ENCODE measurements at regions not wholly inside any gene's neighbourhood (a gene's known extent, or its start where the extent isn't known, plus 50 kb on each side); places are given as distances from the start of the nearest gene placed in this dataset.

DNA sequence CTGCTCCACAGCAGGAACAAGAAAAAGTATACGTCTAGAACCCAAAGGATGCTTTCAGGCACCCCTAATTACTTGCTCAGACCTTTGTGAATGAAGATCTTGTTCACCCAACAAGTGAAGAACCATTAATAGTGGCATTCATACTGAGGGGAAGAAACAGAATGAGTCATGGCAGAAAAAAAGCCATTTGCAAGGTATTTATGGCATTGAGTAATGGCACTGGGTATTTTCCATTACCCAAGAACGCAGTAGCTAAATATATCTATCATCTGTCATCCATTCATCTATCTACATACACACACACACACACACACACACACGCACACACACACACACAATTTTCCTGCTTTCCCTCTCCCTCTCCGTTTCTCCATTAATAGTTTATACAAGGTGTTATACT is 56.4 kb upstream of the XIRP2 start:
- DNase-seq (ENCODE audit: low spot score, unreplicated experiment) = no peak
- peaks cover 1% of the 10 kb centered on the region for H3K4me1 Mint-ChIP-seq (ENCODE audit: low read depth)
- H3K4me3 Mint-ChIP-seq (ENCODE audit: low read depth) = no peak overlapping the region
- H3K27ac Mint-ChIP-seq = no peak overlapping the region
- no peaks in the 10 kb centered on the region for H3K27me3 Mint-ChIP-seq
- peaks cover 6% of the 10 kb centered on the region for H3K9me3 Mint-ChIP-seq (ENCODE audit: low read depth)
- TF ChIP-seq, protein P1, sequence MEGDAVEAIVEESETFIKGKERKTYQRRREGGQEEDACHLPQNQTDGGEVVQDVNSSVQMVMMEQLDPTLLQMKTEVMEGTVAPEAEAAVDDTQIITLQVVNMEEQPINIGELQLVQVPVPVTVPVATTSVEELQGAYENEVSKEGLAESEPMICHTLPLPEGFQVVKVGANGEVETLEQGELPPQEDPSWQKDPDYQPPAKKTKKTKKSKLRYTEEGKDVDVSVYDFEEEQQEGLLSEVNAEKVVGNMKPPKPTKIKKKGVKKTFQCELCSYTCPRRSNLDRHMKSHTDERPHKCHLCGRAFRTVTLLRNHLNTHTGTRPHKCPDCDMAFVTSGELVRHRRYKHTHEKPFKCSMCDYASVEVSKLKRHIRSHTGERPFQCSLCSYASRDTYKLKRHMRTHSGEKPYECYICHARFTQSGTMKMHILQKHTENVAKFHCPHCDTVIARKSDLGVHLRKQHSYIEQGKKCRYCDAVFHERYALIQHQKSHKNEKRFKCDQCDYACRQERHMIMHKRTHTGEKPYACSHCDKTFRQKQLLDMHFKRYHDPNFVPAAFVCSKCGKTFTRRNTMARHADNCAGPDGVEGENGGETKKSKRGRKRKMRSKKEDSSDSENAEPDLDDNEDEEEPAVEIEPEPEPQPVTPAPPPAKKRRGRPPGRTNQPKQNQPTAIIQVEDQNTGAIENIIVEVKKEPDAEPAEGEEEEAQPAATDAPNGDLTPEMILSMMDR (IDR thresholded peaks at IDR 0.05; ENCODE audit: unreplicated experiment) = no peak
- no peaks in the 10 kb centered on the region for H3K36me3 Mint-ChIP-seq (ENCODE audit: insufficient read depth)

DNA sequence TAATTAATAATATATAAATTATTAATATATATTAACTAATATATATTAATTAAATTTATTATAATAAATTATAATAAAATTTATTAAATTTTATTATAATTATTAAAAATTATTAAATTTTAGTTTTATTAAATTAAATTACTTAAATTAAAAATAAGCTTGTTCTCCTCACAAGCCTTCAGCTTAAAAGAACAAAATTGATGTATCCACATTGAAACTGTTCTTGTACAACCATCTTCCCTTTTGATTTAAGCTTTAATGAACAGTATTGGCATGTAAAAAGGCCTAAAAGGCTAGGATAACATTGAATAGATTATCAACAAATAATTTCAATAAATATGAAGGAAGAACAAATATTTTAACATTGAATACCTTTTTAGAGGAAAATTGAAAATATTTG is 62.4 kb upstream of the XIRP2 start:
- Mint-ChIP-seq H3K36me3 (ENCODE audit: insufficient read depth) (no peaks in the 10 kb centered on the region), H3K27me3 (no peaks in the 10 kb centered on the region), H3K27ac (no peak overlapping the region), H3K4me3 (ENCODE audit: low read depth) (no peak overlapping the region), H3K4me1 (ENCODE audit: low read depth) (peaks cover 2% of the 10 kb centered on the region), H3K9me3 (ENCODE audit: low read depth) (peaks cover 8% of the 10 kb centered on the region)
- TF ChIP-seq, protein P1 (IDR thresholded peaks at IDR 0.05; ENCODE audit: unreplicated experiment) = no peak
- DNase-seq (ENCODE audit: low spot score, unreplicated experiment) = no peak

DNA sequence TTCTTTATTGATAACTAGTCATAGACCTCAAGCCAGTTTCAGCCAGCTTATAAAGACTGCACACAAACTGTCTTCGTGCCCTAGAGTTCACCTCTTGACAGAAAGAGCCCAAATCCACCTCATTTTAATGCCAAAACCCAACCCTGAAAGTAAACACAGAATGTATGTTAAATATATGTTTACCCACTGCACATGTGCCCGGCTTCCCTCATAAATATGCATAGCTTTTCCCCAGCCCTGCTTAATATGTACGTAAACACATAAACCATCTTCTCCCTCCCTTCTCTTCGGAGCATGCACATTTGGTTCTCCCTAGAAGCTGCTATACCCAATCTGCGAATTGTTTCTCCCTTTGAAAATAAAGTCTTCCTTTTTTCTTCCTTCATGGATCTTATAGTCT is 73.9 kb upstream of the XIRP2 start:
- no peak for DNase-seq (ENCODE audit: low spot score, unreplicated experiment)
- H3K27me3 Mint-ChIP-seq = no peaks in the 10 kb centered on the region
- TF ChIP-seq, protein P1 (IDR thresholded peaks at IDR 0.05; ENCODE audit: unreplicated experiment) = no peak
- peaks cover 10% of the 10 kb centered on the region for H3K9me3 Mint-ChIP-seq (ENCODE audit: low read depth)
- no peaks in the 10 kb centered on the region for H3K36me3 Mint-ChIP-seq (ENCODE audit: insufficient read depth)
- H3K4me3 Mint-ChIP-seq (ENCODE audit: low read depth) = no peak overlapping the region
- no peak overlapping the region for H3K27ac Mint-ChIP-seq
- peaks cover 7% of the 10 kb centered on the region for H3K4me1 Mint-ChIP-seq (ENCODE audit: low read depth)

DNA sequence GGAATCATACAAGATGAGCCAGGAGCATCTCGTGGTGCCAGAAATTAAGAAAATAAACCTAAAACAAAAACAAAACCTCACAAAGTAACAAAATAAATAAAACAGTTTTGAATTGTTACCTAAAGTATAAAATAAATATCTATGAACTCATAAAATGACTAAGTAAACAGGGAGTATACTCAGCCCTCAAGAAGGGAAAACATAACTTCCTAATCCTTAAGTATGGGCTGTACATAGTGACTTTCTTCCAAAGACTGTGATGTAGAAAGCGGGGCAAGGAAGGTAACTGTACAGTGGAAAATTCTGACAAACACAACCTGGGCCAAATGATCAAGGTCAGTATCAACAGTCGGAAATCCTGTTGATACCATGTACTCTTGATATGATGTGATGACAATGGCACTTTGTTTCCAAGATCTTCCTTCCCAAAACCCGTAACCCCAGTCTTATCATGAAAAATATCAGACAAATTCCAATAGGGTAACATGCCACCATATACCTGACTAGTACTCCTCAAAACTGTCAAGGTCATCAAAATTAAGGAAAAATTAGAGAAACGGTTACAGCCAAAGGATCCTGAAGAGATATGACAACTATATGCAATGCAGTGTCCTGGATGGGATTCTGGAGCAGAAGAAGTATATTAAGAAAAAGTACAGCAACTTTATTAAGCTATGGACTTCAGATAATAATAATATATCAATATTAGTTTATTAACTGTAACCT is 76.0 kb upstream of the XIRP2 start:
- Mint-ChIP-seq H3K36me3 (ENCODE audit: insufficient read depth) (no peaks in the 10 kb centered on the region), H3K27ac (no peak overlapping the region), H3K4me1 (ENCODE audit: low read depth) (peaks cover 6% of the 10 kb centered on the region), H3K4me3 (ENCODE audit: low read depth) (no peak overlapping the region), H3K9me3 (ENCODE audit: low read depth) (peaks cover 10% of the 10 kb centered on the region), H3K27me3 (no peaks in the 10 kb centered on the region)
- no peak for DNase-seq (ENCODE audit: low spot score, unreplicated experiment)
- TF ChIP-seq, protein P1 (IDR thresholded peaks at IDR 0.05; ENCODE audit: unreplicated experiment) = no peak

DNA sequence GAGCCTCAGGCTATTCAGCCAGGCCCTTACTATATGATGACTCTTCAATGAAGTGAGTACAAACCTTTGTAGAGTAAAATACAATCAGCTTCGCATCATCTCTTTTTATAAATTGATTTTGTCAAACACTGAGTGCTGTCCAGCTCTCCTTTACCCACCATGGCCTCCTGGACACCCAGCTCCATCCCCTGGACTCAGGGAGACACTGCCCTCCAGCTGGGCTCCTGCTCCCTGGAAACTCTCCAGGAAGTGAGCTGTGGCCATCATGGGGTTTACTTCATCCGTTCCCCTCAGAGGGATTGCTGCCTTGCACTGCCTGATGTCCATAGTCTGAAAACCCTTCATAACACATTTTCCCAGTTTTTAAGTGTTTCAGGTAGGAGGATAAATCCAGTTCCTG is 82.5 kb upstream of the XIRP2 start:
- H3K9me3 Mint-ChIP-seq (ENCODE audit: low read depth) = no peaks in the 10 kb centered on the region
- H3K4me1 Mint-ChIP-seq (ENCODE audit: low read depth) = peaks cover 23% of the 10 kb centered on the region
- H3K27me3 Mint-ChIP-seq = no peaks in the 10 kb centered on the region
- H3K36me3 Mint-ChIP-seq (ENCODE audit: insufficient read depth) = no peaks in the 10 kb centered on the region
- no peak overlapping the region for H3K4me3 Mint-ChIP-seq (ENCODE audit: low read depth)
- no peak for DNase-seq (ENCODE audit: low spot score, unreplicated experiment)
- no peak overlapping the region for H3K27ac Mint-ChIP-seq
- TF ChIP-seq, protein P1 (IDR thresholded peaks at IDR 0.05; ENCODE audit: unreplicated experiment) = no peak

Measured in progenitor cell of endocrine pancreas (in vitro differentiated cells).